Endodermal cell (in vitro differentiated cells): ENCODE measurements at regions not wholly inside any gene's neighbourhood (a gene's known extent, or its start where the extent isn't known, plus 50 kb on each side); places are given as distances from the start of the nearest gene placed in this dataset.

ENCODE experiments used
- DNase-seq: peaks from one replicate; pipeline ENCODE4 v3.0.0-alpha.2; 2017
- H3K27ac ChIP-seq: 2 replicates; pipeline ENCODE4 v1.5.1; 2013; ENCODE audit warnings: mild to moderate bottlenecking, low read depth, low read length, moderate library complexity
- H3K27me3 ChIP-seq: 2 replicates; pipeline ENCODE4 v1.6.1; 2013; ENCODE audit warnings: mild to moderate bottlenecking, low read length, moderate library complexity; ENCODE audit not compliant: insufficient read depth, control insufficient read depth, poor library complexity, severe bottlenecking
- H3K36me3 ChIP-seq: 2 replicates; pipeline ENCODE4 v1.7.0; 2013; ENCODE audit warnings: mild to moderate bottlenecking, low read length, moderate library complexity; ENCODE audit not compliant: control insufficient read depth, insufficient read depth
- H3K4me1 ChIP-seq: one replicate; pipeline ENCODE4 v1.7.0; 2013; ENCODE audit warnings: low read length; ENCODE audit not compliant: control insufficient read depth, insufficient read depth
- H3K4me3 ChIP-seq: 2 replicates; pipeline ENCODE4 v1.5.1; 2013; ENCODE audit warnings: mild to moderate bottlenecking, low read length, moderate library complexity
- H3K9ac ChIP-seq: 2 replicates; pipeline ENCODE4 v1.6.1; 2013; ENCODE audit warnings: mild to moderate bottlenecking, low read length, moderate library complexity; ENCODE audit not compliant: poor library complexity, severe bottlenecking; ENCODE audit errors: extremely low read depth
- H3K9me3 ChIP-seq: 2 replicates; pipeline ENCODE4 v1.6.1; 2013; ENCODE audit warnings: mild to moderate bottlenecking, low read length, moderate library complexity; ENCODE audit not compliant: control insufficient read depth
- H3K27ac Mint-ChIP-seq: 2 replicates; pipeline ENCODE4 v1.8.0; 2020; ENCODE audit warnings: mixed read lengths
- H3K27me3 Mint-ChIP-seq: 2 replicates; pipeline ENCODE4 v1.8.0; 2021; ENCODE audit warnings: mild to moderate bottlenecking, mixed read lengths; ENCODE audit not compliant: insufficient read depth
- H3K36me3 Mint-ChIP-seq: 2 replicates; pipeline ENCODE4 v1.8.0; 2020; ENCODE audit warnings: low read depth, mixed read lengths
- H3K4me1 Mint-ChIP-seq: 2 replicates; pipeline ENCODE4 v1.8.0; 2020; ENCODE audit warnings: mixed read lengths
- H3K4me3 Mint-ChIP-seq: 2 replicates; pipeline ENCODE4 v1.8.0; 2020; ENCODE audit warnings: mild to moderate bottlenecking, moderate library complexity, mixed read lengths
- H3K9me3 Mint-ChIP-seq: 2 replicates; pipeline ENCODE4 v1.8.0; 2020; ENCODE audit warnings: mild to moderate bottlenecking, mixed read lengths
- CTCF ChIP-seq: fragments of 200-600 bp; sonication (generic); conservative IDR thresholded peaks from 2 replicates; pipeline ENCODE4 v1.5.0; 2021; ENCODE audit warnings: antibody characterized with exemption, mild to moderate bottlenecking
- WGBS, 2 experiments: methylation state at CpG; one replicate each; pipeline versions ENCODE4 v1.1.5 to v1.1.7; 2013; ENCODE audit warnings: missing lambda C conversion rate in 2 of 2, mixed read lengths in 1 of 2; ENCODE audit not compliant: insufficient coverage in 1 of 2, insufficient read length in 1 of 2; 5-methylcytosine and 5-hydroxymethylcytosine counted together

GRCh38 chr11:29645373-29645772 is 371.5 kb downstream of the KCNA4 start:
- Mint-ChIP-seq H3K9me3 (peaks cover 3% of the 10 kb centered on the region), H3K27me3 (no peaks in the 10 kb centered on the region), H3K27ac (no peak overlapping the region), H3K36me3 (no peaks in the 10 kb centered on the region), H3K4me3 (no peak overlapping the region), H3K4me1 (peaks cover 5% of the 10 kb centered on the region)
- Histone ChIP-seq H3K27ac (no peak overlapping the region), H3K36me3 (no peaks in the 10 kb centered on the region), H3K9ac (no peak overlapping the region), H3K4me3 (no peak overlapping the region), H3K27me3 (no peaks in the 10 kb centered on the region), H3K9me3 (no peaks in the 10 kb centered on the region), H3K4me1 (peaks cover under 1% of the 10 kb centered on the region)
- no peak for TF ChIP-seq CTCF
- no peak for DNase-seq
- WGBS, 2 experiments = 100% methylated on average over 1 of the region's 1 CpG; no CpG with 5 or more reads in 1 of the 2 experiments

- Histone ChIP-seq H3K9ac (no peak overlapping the region), H3K9me3 (no peaks in the 10 kb centered on the region), H3K4me1 (peaks cover 3% of the 10 kb centered on the region), H3K27me3 (no peaks in the 10 kb centered on the region), H3K36me3 (no peaks in the 10 kb centered on the region), H3K27ac (no peak overlapping the region), H3K4me3 (no peak overlapping the region)
- TF ChIP-seq CTCF = no peak
- Mint-ChIP-seq H3K27me3 (peaks cover 3% of the 10 kb centered on the region), H3K9me3 (no peaks in the 10 kb centered on the region), H3K4me3 (no peak overlapping the region), H3K27ac (no peak overlapping the region), H3K4me1 (peaks cover 13% of the 10 kb centered on the region), H3K36me3 (no peaks in the 10 kb centered on the region)
- no peak for DNase-seq
Observed at GRCh38 chr11:29641201-29641600, 375.6 kb downstream of the KCNA4 start.

GRCh38 chr11:29634744-29635143 is 382.1 kb downstream of the KCNA4 start:
- Histone ChIP-seq H3K36me3 (no peaks in the 10 kb centered on the region), H3K27ac (no peak overlapping the region), H3K9me3 (no peaks in the 10 kb centered on the region), H3K27me3 (no peaks in the 10 kb centered on the region), H3K4me1 (no peaks in the 10 kb centered on the region), H3K9ac (no peak overlapping the region), H3K4me3 (no peak overlapping the region)
- 87 to 100% methylated on average over 1 to 3 of the region's 3 CpGs for WGBS, 2 experiments
- H3K4me1 Mint-ChIP-seq = peaks cover 5% of the 10 kb centered on the region
- H3K36me3 Mint-ChIP-seq = no peaks in the 10 kb centered on the region
- no peak overlapping the region for H3K4me3 Mint-ChIP-seq
- H3K27me3 Mint-ChIP-seq = peaks cover 10% of the 10 kb centered on the region
- DNase-seq = no peak
- TF ChIP-seq CTCF = no peak
- H3K27ac Mint-ChIP-seq = no peak overlapping the region
- H3K9me3 Mint-ChIP-seq = no peaks in the 10 kb centered on the region
